Neutrophil (primary cell): ENCODE measurements at regions not wholly inside any gene's neighbourhood (a gene's known extent, or its start where the extent isn't known, plus 50 kb on each side); places are given as distances from the start of the nearest gene placed in this dataset.

Experiments
- H3K27ac ChIP-seq: fragments of 200-600 bp; sonication (generic); 2 replicates; pipeline ENCODE4 v1.5.1; 2016; ENCODE audit warnings: mild to moderate bottlenecking, moderate library complexity
- H3K27me3 ChIP-seq: fragments of 200-600 bp; sonication (generic); 2 replicates; pipeline ENCODE4 v1.6.0; 2016; ENCODE audit warnings: mild to moderate bottlenecking
- H3K36me3 ChIP-seq: fragments of 200-600 bp; sonication (generic); 2 replicates; pipeline ENCODE4 v1.5.1; 2017
- H3K4me1 ChIP-seq, 2 experiments: fragments of 200-600 bp in 1 of 2; sonication (generic) in 1 of 2; 1 replicate in 1 of 2; 2 replicates in 1 of 2; pipeline versions ENCODE4 v1.5.1 to v1.6.1; 2013 to 2016; ENCODE audit warnings: low read depth in 1 of 2, low read length in 1 of 2, mild to moderate bottlenecking in 1 of 2, moderate library complexity in 1 of 2; ENCODE audit not compliant: control insufficient read depth in 1 of 2, insufficient read depth in 1 of 2
- H3K4me3 ChIP-seq, 2 experiments: fragments of 200-600 bp in 1 of 2; sonication (generic) in 1 of 2; 1 replicate in 1 of 2; 2 replicates in 1 of 2; pipeline ENCODE4 v1.5.1; 2013 to 2016; ENCODE audit warnings: low read depth in 1 of 2, low read length in 1 of 2, mild to moderate bottlenecking in 1 of 2, moderate library complexity in 1 of 2
- H3K9me3 ChIP-seq: fragments of 200-600 bp; sonication (generic); 2 replicates; pipeline ENCODE4 v1.5.1; 2016
- CTCF ChIP-seq: fragments of 200-600 bp; sonication (generic); IDR thresholded peaks from 2 replicates; pipeline ENCODE4 v1.5.1; 2016; ENCODE audit warnings: antibody characterized with exemption

- peak overlapping the region; percentile 19 to 27 for H3K4me3 ChIP-seq
- TF ChIP-seq CTCF, result no peak
- H3K9me3 ChIP-seq, result no peaks in the 10 kb centered on the region
- H3K27me3 ChIP-seq, result no peaks in the 10 kb centered on the region
- no peaks in the 10 kb centered on the region for H3K36me3 ChIP-seq
- peaks cover 94 to 100% of the 10 kb centered on the region in 2 experiments for H3K4me1 ChIP-seq
- peak overlapping the region; percentile 92 for H3K27ac ChIP-seq
Measured at GRCh38 chr15:75109021-75109735, 85.8 kb downstream of the PPCDC start.

GRCh38 chr15:75109736-75110130 lies 86.3 kb downstream of the PPCDC start:
- no peaks in the 10 kb centered on the region for H3K36me3 ChIP-seq
- H3K9me3 ChIP-seq, result no peaks in the 10 kb centered on the region
- H3K27ac ChIP-seq, result peak overlapping the region; percentile 92
- H3K4me3 ChIP-seq, result peak overlapping the region in 1 of 2 experiments; percentile 19
- no peaks in the 10 kb centered on the region for H3K27me3 ChIP-seq
- H3K4me1 ChIP-seq, result peaks cover 94 to 100% of the 10 kb centered on the region in 2 experiments
- TF ChIP-seq CTCF, result no peak

GRCh38 chr15:75112278-75112847 lies 89.0 kb downstream of the PPCDC start:
- peak overlapping the region; percentile 3 to 42 for H3K4me3 ChIP-seq
- H3K9me3 ChIP-seq, result no peaks in the 10 kb centered on the region
- H3K36me3 ChIP-seq, result no peaks in the 10 kb centered on the region
- no peak for TF ChIP-seq CTCF
- no peaks in the 10 kb centered on the region for H3K27me3 ChIP-seq
- H3K4me1 ChIP-seq, result peaks cover 74 to 76% of the 10 kb centered on the region in 2 experiments
- H3K27ac ChIP-seq, result peak overlapping the region; percentile 92

- no peak for TF ChIP-seq CTCF
- Histone ChIP-seq H3K36me3 (no peaks in the 10 kb centered on the region), H3K4me3 (peak overlapping the region; percentile 3 to 42), H3K27ac (peak overlapping the region; percentile 92), H3K9me3 (no peaks in the 10 kb centered on the region), H3K4me1 (peaks cover 68 to 70% of the 10 kb centered on the region in 2 experiments), H3K27me3 (no peaks in the 10 kb centered on the region)
Measured at GRCh38 chr15:75112848-75113492, 88.7 kb upstream of the C15orf39 start.

GRCh38 chr15:75114327-75114726 lies 87.4 kb upstream of the C15orf39 start:
- Histone ChIP-seq H3K36me3 (no peaks in the 10 kb centered on the region), H3K27ac (peak overlapping the region; percentile 92), H3K4me3 (no peak overlapping the region), H3K27me3 (no peaks in the 10 kb centered on the region), H3K4me1 (peaks cover 55 to 56% of the 10 kb centered on the region in 2 experiments), H3K9me3 (no peaks in the 10 kb centered on the region)
- no peak for TF ChIP-seq CTCF
